ENCODE measurements at regions not wholly inside any gene's neighbourhood (a gene's known extent, or its start where the extent isn't known, plus 50 kb on each side); places are given as distances from the start of the nearest gene placed in this dataset.

GRCh38 chr6:151704383-151704782, 103.1 kb upstream of the ESR1 start (continued):
- TF ChIP-seq CUX1 (IDR thresholded peaks at IDR 0.05; ENCODE audit: insufficient replicate concordance, low read depth, low read length) (no peak), RAD21 (IDR thresholded peaks at IDR 0.05; ENCODE audit: insufficient read depth, low read depth, low read length) (no peak), CBX3 (IDR thresholded peaks at IDR 0.05; ENCODE audit: borderline replicate concordance, low read depth) (no peak), ZNF217 (IDR thresholded peaks at IDR 0.05) (0 out of 2 replicates have a peak, but pooled peaks have one; percentile 38), USF2 (IDR thresholded peaks at IDR 0.05; ENCODE audit: borderline replicate concordance, low read depth, low read length) (no peak), TCF3 (IDR thresholded peaks at IDR 0.05; ENCODE audit: borderline replicate concordance, insufficient read depth, low read depth, low read length) (no peak), MXI1 (IDR thresholded peaks at IDR 0.05; ENCODE audit: low read depth, low read length) (no peak), RUNX3 (IDR thresholded peaks at IDR 0.05; ENCODE audit: low read length) (peak; percentile 45), NR2F1 (conservative IDR thresholded peaks at IDR 0.05) (peak; percentile 59), ATF7 (IDR thresholded peaks at IDR 0.05; ENCODE audit: low read depth) (no peak), ZZZ3 (IDR thresholded peaks at IDR 0.05; ENCODE audit: control insufficient read depth, insufficient read length, low read depth) (no peak), CHD2 (IDR thresholded peaks at IDR 0.05; ENCODE audit: borderline replicate concordance, low read depth, low read length) (no peak), IKZF1 (conservative IDR thresholded peaks at IDR 0.05) (0 out of 2 replicates have a peak, but pooled peaks have one; percentile 49), DPF2 (IDR thresholded peaks at IDR 0.05) (peak; percentile 45; the same call in 1 of the 2 replicates)
- TF ChIP-seq, protein P1, sequence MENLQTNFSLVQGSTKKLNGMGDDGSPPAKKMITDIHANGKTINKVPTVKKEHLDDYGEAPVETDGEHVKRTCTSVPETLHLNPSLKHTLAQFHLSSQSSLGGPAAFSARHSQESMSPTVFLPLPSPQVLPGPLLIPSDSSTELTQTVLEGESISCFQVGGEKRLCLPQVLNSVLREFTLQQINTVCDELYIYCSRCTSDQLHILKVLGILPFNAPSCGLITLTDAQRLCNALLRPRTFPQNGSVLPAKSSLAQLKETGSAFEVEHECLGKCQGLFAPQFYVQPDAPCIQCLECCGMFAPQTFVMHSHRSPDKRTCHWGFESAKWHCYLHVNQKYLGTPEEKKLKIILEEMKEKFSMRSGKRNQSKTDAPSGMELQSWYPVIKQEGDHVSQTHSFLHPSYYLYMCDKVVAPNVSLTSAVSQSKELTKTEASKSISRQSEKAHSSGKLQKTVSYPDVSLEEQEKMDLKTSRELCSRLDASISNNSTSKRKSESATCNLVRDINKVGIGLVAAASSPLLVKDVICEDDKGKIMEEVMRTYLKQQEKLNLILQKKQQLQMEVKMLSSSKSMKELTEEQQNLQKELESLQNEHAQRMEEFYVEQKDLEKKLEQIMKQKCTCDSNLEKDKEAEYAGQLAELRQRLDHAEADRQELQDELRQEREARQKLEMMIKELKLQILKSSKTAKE (IDR thresholded peaks at IDR 0.05; ENCODE audit: low read depth, poor library complexity, severe bottlenecking), result no peak
- TF ChIP-seq, protein P2, sequence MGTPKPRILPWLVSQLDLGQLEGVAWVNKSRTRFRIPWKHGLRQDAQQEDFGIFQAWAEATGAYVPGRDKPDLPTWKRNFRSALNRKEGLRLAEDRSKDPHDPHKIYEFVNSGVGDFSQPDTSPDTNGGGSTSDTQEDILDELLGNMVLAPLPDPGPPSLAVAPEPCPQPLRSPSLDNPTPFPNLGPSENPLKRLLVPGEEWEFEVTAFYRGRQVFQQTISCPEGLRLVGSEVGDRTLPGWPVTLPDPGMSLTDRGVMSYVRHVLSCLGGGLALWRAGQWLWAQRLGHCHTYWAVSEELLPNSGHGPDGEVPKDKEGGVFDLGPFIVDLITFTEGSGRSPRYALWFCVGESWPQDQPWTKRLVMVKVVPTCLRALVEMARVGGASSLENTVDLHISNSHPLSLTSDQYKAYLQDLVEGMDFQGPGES (IDR thresholded peaks at IDR 0.05), result no peak
- TF ChIP-seq, protein P3, sequence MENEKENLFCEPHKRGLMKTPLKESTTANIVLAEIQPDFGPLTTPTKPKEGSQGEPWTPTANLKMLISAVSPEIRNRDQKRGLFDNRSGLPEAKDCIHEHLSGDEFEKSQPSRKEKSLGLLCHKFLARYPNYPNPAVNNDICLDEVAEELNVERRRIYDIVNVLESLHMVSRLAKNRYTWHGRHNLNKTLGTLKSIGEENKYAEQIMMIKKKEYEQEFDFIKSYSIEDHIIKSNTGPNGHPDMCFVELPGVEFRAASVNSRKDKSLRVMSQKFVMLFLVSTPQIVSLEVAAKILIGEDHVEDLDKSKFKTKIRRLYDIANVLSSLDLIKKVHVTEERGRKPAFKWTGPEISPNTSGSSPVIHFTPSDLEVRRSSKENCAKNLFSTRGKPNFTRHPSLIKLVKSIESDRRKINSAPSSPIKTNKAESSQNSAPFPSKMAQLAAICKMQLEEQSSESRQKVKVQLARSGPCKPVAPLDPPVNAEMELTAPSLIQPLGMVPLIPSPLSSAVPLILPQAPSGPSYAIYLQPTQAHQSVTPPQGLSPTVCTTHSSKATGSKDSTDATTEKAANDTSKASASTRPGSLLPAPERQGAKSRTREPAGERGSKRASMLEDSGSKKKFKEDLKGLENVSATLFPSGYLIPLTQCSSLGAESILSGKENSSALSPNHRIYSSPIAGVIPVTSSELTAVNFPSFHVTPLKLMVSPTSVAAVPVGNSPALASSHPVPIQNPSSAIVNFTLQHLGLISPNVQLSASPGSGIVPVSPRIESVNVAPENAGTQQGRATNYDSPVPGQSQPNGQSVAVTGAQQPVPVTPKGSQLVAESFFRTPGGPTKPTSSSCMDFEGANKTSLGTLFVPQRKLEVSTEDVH (IDR thresholded peaks at IDR 0.05; ENCODE audit: low read depth, partially characterized antibody), result no peak

Measured in GM12878 (cell line).